ENCODE measurements at regions not wholly inside any gene's neighbourhood (a gene's known extent, or its start where the extent isn't known, plus 50 kb on each side); places are given as distances from the start of the nearest gene placed in this dataset.

DNA sequence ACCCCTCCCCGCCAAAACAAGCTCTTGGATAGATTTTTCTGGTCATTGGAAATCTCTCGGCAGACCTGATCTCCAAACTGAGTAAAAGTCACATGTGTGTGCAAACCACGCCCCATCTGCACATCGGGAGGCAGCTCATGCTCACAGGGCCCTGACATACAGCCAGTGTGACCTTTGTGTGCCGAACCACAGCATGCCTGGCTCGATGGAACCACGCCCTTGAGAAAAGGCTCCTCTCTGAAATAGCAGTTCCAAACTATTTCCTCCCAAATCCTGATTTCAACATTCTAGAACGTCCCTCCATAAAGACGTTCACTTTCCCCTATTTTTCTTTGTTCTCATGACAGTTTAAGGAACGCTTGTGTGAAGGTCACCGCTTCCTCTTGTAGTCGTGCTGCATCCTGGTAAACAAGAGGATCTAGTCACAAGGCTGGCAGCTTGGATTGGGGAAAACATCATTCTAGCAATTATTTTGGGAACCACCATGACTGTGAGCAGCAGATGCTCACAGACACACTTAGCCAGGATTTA is 59.3 kb upstream of the MAP4K4 start:
- TF ChIP-seq, protein P1, sequence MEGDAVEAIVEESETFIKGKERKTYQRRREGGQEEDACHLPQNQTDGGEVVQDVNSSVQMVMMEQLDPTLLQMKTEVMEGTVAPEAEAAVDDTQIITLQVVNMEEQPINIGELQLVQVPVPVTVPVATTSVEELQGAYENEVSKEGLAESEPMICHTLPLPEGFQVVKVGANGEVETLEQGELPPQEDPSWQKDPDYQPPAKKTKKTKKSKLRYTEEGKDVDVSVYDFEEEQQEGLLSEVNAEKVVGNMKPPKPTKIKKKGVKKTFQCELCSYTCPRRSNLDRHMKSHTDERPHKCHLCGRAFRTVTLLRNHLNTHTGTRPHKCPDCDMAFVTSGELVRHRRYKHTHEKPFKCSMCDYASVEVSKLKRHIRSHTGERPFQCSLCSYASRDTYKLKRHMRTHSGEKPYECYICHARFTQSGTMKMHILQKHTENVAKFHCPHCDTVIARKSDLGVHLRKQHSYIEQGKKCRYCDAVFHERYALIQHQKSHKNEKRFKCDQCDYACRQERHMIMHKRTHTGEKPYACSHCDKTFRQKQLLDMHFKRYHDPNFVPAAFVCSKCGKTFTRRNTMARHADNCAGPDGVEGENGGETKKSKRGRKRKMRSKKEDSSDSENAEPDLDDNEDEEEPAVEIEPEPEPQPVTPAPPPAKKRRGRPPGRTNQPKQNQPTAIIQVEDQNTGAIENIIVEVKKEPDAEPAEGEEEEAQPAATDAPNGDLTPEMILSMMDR (IDR thresholded peaks at IDR 0.05), result no peak
- TF ChIP-seq POLR2A (IDR thresholded peaks at IDR 0.05), result no peak
